ENCODE measurements at regions not wholly inside any gene's neighbourhood (a gene's known extent, or its start where the extent isn't known, plus 50 kb on each side); places are given as distances from the start of the nearest gene placed in this dataset.

GRCh38 chr18:40613721-40614120, 1341.3 kb upstream of the PIK3C3 start:
- TF ChIP-seq CTCF (conservative IDR thresholded peaks at IDR 0.05; ENCODE audit: control insufficient read depth, insufficient read depth, low read depth, low read length): no peak
- no peak overlapping the region for H3K4me3 ChIP-seq (ENCODE audit: control insufficient read depth, low read depth, low read length)
- DNase-seq (ENCODE audit: low read depth): no peak

DNA sequence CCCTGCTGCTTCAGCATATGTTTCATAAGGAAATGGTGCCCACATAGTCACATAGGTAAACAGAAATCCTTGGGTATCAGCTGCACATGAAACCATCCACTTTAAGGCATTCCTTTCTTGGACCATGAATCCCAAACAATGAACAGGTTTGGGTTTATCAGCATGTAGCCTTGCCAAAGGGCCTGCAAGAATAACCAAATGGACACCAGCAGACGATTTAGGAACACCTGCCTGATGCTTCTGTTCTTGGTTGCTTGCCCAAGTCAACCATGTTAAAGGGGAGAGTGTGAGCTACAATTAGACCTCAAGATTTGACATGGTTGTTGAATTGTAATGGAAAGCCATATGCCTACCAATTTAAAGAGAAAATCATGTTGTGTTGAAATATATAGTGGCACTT, 1342.7 kb upstream of the PIK3C3 start:
- no peak for TF ChIP-seq CTCF (conservative IDR thresholded peaks at IDR 0.05; ENCODE audit: control insufficient read depth, insufficient read depth, low read depth, low read length)
- no peak overlapping the region for H3K4me3 ChIP-seq (ENCODE audit: control insufficient read depth, low read depth, low read length)
- no peak for DNase-seq (ENCODE audit: low read depth)

- DNase-seq (ENCODE audit: low read depth): no peak
- no peak overlapping the region for H3K4me3 ChIP-seq (ENCODE audit: control insufficient read depth, low read depth, low read length)
- TF ChIP-seq CTCF (conservative IDR thresholded peaks at IDR 0.05; ENCODE audit: control insufficient read depth, insufficient read depth, low read depth, low read length): no peak
These were observed 1346.8 kb upstream of the PIK3C3 start for GRCh38 chr18:40608226-40608625.

GRCh38 chr18:40607542-40608148, 1347.4 kb upstream of the PIK3C3 start:
- no peak for TF ChIP-seq CTCF (conservative IDR thresholded peaks at IDR 0.05; ENCODE audit: control insufficient read depth, insufficient read depth, low read depth, low read length)
- DNase-seq (ENCODE audit: low read depth): no peak
- no peak overlapping the region for H3K4me3 ChIP-seq (ENCODE audit: control insufficient read depth, low read depth, low read length)

DNA sequence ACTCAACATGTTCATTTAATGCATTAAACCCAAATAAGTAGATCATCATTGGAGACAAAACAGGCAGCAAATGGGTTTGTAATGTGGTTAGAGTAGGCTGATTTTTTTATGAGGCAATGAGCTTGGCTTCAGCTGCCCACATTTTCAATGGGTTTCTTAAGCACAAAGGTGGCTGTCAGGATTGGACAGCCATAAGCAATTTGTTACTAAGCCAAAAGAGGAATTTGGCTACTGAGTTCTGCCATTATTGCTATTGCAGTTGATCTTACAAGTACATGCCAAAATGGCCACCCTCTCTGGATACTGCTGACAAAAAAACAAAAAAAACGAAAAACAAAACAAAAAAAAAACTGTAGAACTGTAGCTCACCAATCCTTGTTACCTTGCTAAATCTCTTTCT, 1348.0 kb upstream of the PIK3C3 start:
- no peak for DNase-seq (ENCODE audit: low read depth)
- H3K4me3 ChIP-seq (ENCODE audit: control insufficient read depth, low read depth, low read length): no peak overlapping the region
- TF ChIP-seq CTCF (conservative IDR thresholded peaks at IDR 0.05; ENCODE audit: control insufficient read depth, insufficient read depth, low read depth, low read length): no peak

GRCh38 chr18:40583671-40584070, 1371.4 kb upstream of the PIK3C3 start:
- TF ChIP-seq CTCF (conservative IDR thresholded peaks at IDR 0.05; ENCODE audit: control insufficient read depth, insufficient read depth, low read depth, low read length): no peak
- DNase-seq (ENCODE audit: low read depth): no peak
- H3K4me3 ChIP-seq (ENCODE audit: control insufficient read depth, low read depth, low read length): no peak overlapping the region

GRCh38 chr18:40582105-40582504, 1372.9 kb upstream of the PIK3C3 start:
- no peak for DNase-seq (ENCODE audit: low read depth)
- no peak overlapping the region for H3K4me3 ChIP-seq (ENCODE audit: control insufficient read depth, low read depth, low read length)
- TF ChIP-seq CTCF (conservative IDR thresholded peaks at IDR 0.05; ENCODE audit: control insufficient read depth, insufficient read depth, low read depth, low read length): no peak

All from fibroblast of mammary gland (primary cell).